SK-N-SH (cell line): ENCODE measurements at regions not wholly inside any gene's neighbourhood (a gene's known extent, or its start where the extent isn't known, plus 50 kb on each side); places are given as distances from the start of the nearest gene placed in this dataset.

Experiments used
- CTCF ChIA-PET: fragments of 300-600, 350-600 bp; formaldehyde crosslinking; extraction: SDS; loops from one replicate; lab custom pipeline; 2021; lab: Yijun Ruan, JAX
- POLR2A ChIA-PET: fragments of 350-600 bp; sonication (Branson Sonifier 250); formaldehyde crosslinking; extraction: SDS; loops from one replicate; lab custom pipeline; 2020; ENCODE audit warnings: antibody characterized with exemption, inconsistent platforms; lab: Yijun Ruan, JAX
- DNase-seq: peaks from one replicate; pipeline ENCODE4 v3.0.0; 2012
- H2AFZ ChIP-seq: fragments of 200-600 bp; sonication (generic); 2 replicates; pipeline ENCODE4 v1.8.1; 2016; ENCODE audit warnings: antibody characterized with exemption, mild to moderate bottlenecking, low read depth
- H3F3A ChIP-seq: fragments of 200-600 bp; sonication (generic); replicated peaks from 2 replicates; pipeline ENCODE3; 2016; ENCODE audit warnings: antibody characterized with exemption, mild to moderate bottlenecking; ENCODE audit not compliant: insufficient read depth
- H3K27ac ChIP-seq, 2 experiments: fragments of 200-500 bp in 1 of 2; fragments of 200-600 bp in 1 of 2; sonication (Bioruptor generic) in 1 of 2; sonication (generic), shearing (Covaris generic) in 1 of 2; 2 replicates each; pipeline versions ENCODE4 v1.5.1 to v1.6.1; 2014 to 2016; ENCODE audit warnings: low read depth in 2 of 2, inconsistent platforms in 1 of 2, low read length in 1 of 2, mild to moderate bottlenecking in 1 of 2, mixed read lengths in 1 of 2
- H3K27me3 ChIP-seq: fragments of 200-600 bp; sonication (generic), shearing (Covaris generic); 2 replicates; pipeline ENCODE4 v1.6.1; 2016; ENCODE audit warnings: mixed run types; ENCODE audit not compliant: insufficient read depth
- H3K36me3 ChIP-seq, 2 experiments: fragments of 200-500 bp in 1 of 2; fragments of 200-600 bp in 1 of 2; sonication (Bioruptor generic) in 1 of 2; sonication (generic) in 1 of 2; replicated peaks in 1 of 2; 2 replicates each; pipeline versions ENCODE3 to v1.5.1; 2014 to 2016; ENCODE audit warnings: low read length in 1 of 2, mild to moderate bottlenecking in 1 of 2; ENCODE audit not compliant: insufficient read depth in 2 of 2, control insufficient read depth in 1 of 2
- H3K4me1 ChIP-seq, 2 experiments: fragments of 200-500 bp in 1 of 2; fragments of 200-600 bp in 1 of 2; sonication (Bioruptor generic) in 1 of 2; sonication (generic), shearing (Covaris generic) in 1 of 2; 2 replicates each; pipeline versions ENCODE4 v1.5.1 to v1.6.1; 2014 to 2016; ENCODE audit warnings: low read depth in 1 of 2, low read length in 1 of 2, mixed run types in 1 of 2; ENCODE audit not compliant: insufficient read depth in 2 of 2, control insufficient read depth in 1 of 2
- H3K4me2 ChIP-seq: fragments of 200-600 bp; sonication (generic), shearing (Covaris generic); 2 replicates; pipeline ENCODE4 v1.6.1; 2017; ENCODE audit warnings: mixed run types
- H3K4me3 ChIP-seq, 2 experiments: fragments of 200-500 bp in 1 of 2; fragments of 200-600 bp in 1 of 2; sonication (Bioruptor generic) in 1 of 2; sonication (generic), shearing (Covaris generic) in 1 of 2; 2 replicates each; pipeline versions ENCODE4 v1.5.1 to v1.8.1; 2014 to 2016; ENCODE audit warnings: low read depth in 2 of 2, inconsistent platforms in 1 of 2, low read length in 1 of 2, mild to moderate bottlenecking in 1 of 2, mixed read lengths in 1 of 2, moderate library complexity in 1 of 2
- H3K79me2 ChIP-seq: fragments of 200-600 bp; sonication (generic); 2 replicates; pipeline ENCODE4 v1.8.1; 2017; ENCODE audit warnings: mild to moderate bottlenecking; ENCODE audit not compliant: insufficient read depth
- H3K9ac ChIP-seq: fragments of 200-600 bp; sonication (generic); 2 replicates; pipeline ENCODE4 v1.6.1; 2017; ENCODE audit warnings: mixed run types
- H3K9me2 ChIP-seq: fragments of 200-600 bp; sonication (generic); 2 replicates; pipeline ENCODE4 v1.6.1; 2017; ENCODE audit warnings: mixed run types
- H3K9me3 ChIP-seq: fragments of 200-600 bp; sonication (generic); 2 replicates; pipeline ENCODE4 v1.6.1; 2017; ENCODE audit warnings: mixed run types, mild to moderate bottlenecking, moderate library complexity
- H4K20me1 ChIP-seq: fragments of 200-600 bp; sonication (generic); 2 replicates; pipeline ENCODE4 v1.6.1; 2017; ENCODE audit warnings: mild to moderate bottlenecking, mixed run types; ENCODE audit not compliant: insufficient read depth
- CHD2 ChIP-seq: fragments of 150-350 bp; IDR thresholded peaks from 2 replicates; pipeline ENCODE4 v1.6.1; 2018; ENCODE audit warnings: low read length; ENCODE audit not compliant: partially characterized antibody
- ELF1 ChIP-seq: IDR thresholded peaks from 2 replicates; pipeline ENCODE4 v1.4.0; 2012
- EP300 ChIP-seq, 2 experiments: IDR thresholded peaks; 2 replicates each; pipeline versions ENCODE4 v1.4.0 to v1.6.1; 2012; ENCODE audit warnings: borderline replicate concordance in 1 of 2, low read depth in 1 of 2, low read length in 1 of 2
- EZH2phosphoT487 ChIP-seq: fragments of 200-600 bp; sonication (generic); IDR thresholded peaks from 2 replicates; pipeline ENCODE4 v1.6.1; 2017; ENCODE audit warnings: low read depth, mixed run types, mild to moderate bottlenecking, antibody characterized with exemption, moderate library complexity, borderline replicate concordance
- FOSL2 ChIP-seq: IDR thresholded peaks from 2 replicates; pipeline ENCODE4 v1.4.0; 2012; ENCODE audit warnings: low read depth, mild to moderate bottlenecking, moderate library complexity, borderline replicate concordance
- FOXM1 ChIP-seq: IDR thresholded peaks from 2 replicates; pipeline ENCODE4 v1.4.0; 2012; ENCODE audit warnings: low read depth, mild to moderate bottlenecking
- GATA2 ChIP-seq: sonication (generic); formaldehyde crosslinking; IDR thresholded peaks from 2 replicates; pipeline ENCODE4 v1.5.0; 2020; ENCODE audit warnings: mild to moderate bottlenecking, missing genetic modification reagents
- JUND ChIP-seq: IDR thresholded peaks from 2 replicates; pipeline ENCODE4 v1.4.0; 2012
- MEF2A ChIP-seq: IDR thresholded peaks from 2 replicates; pipeline ENCODE4 v1.4.0; 2012; ENCODE audit warnings: low read depth, borderline replicate concordance
- NFIC ChIP-seq: IDR thresholded peaks from 2 replicates; pipeline ENCODE4 v1.4.0; 2012; ENCODE audit warnings: borderline replicate concordance
- NRF1 ChIP-seq: IDR thresholded peaks from 2 replicates; pipeline ENCODE4 v1.6.1; 2012; ENCODE audit warnings: low read depth, mild to moderate bottlenecking, low read length
- PBX3 ChIP-seq: IDR thresholded peaks from 2 replicates; pipeline ENCODE4; 2012
- POLR2AphosphoS5 ChIP-seq: IDR thresholded peaks from 2 replicates; pipeline ENCODE4 v1.6.1; 2012; ENCODE audit warnings: low read depth, low read length
- RAD21 ChIP-seq: IDR thresholded peaks from 2 replicates; pipeline ENCODE4 v1.6.1; 2012; ENCODE audit warnings: mild to moderate bottlenecking, low read length
- RCOR1 ChIP-seq: fragments of 150-350 bp; IDR thresholded peaks from 2 replicates; pipeline ENCODE4 v1.6.1; 2017; ENCODE audit warnings: antibody characterized with exemption, low read length
- RXRA ChIP-seq: IDR thresholded peaks from 2 replicates; pipeline ENCODE4 v1.4.0; 2012; ENCODE audit warnings: low read depth, mild to moderate bottlenecking, borderline replicate concordance
- SIN3A ChIP-seq: IDR thresholded peaks from 2 replicates; pipeline ENCODE4 v1.6.1; 2012; ENCODE audit warnings: low read depth, mild to moderate bottlenecking, low read length, moderate library complexity, borderline replicate concordance
- TAF1 ChIP-seq: IDR thresholded peaks from 2 replicates; pipeline ENCODE4 v1.6.1; 2012; ENCODE audit warnings: low read depth, mild to moderate bottlenecking, low read length, moderate library complexity, borderline replicate concordance
- TCF12 ChIP-seq: IDR thresholded peaks from 2 replicates; pipeline ENCODE4 v1.4.0; 2012
- TEAD4 ChIP-seq: IDR thresholded peaks from 2 replicates; pipeline ENCODE4 v1.4.0; 2012; ENCODE audit warnings: mild to moderate bottlenecking, borderline replicate concordance; ENCODE audit not compliant: insufficient read depth
- USF2 ChIP-seq: fragments of 150-350 bp; IDR thresholded peaks from 2 replicates; pipeline ENCODE4 v1.6.1; 2017; ENCODE audit warnings: antibody characterized with exemption, low read length, low read depth, borderline replicate concordance
- YY1 ChIP-seq: IDR thresholded peaks from 2 replicates; pipeline ENCODE4 v1.4.0; 2012; ENCODE audit warnings: low read depth, mild to moderate bottlenecking
- WGBS: methylation state at CpG from one replicate; pipeline ENCODE4 v1.1.6; 2017; ENCODE audit warnings: low lambda C conversion rate; 5-methylcytosine and 5-hydroxymethylcytosine counted together

- TF ChIP-seq USF2: no peak
- TF ChIP-seq ELF1: no peak
Observed at GRCh38 chr20:22390543-22390903, 193.8 kb downstream of the FOXA2 start (continued).

GRCh38 chr20:22389836-22390542 is 194.4 kb downstream of the FOXA2 start:
- DNase-seq: no peak
- CTCF ChIA-PET: no interaction called here

GRCh38 chr20:22387452-22387851 is 196.9 kb downstream of the FOXA2 start:
- Histone ChIP-seq H3K27me3 (no peaks in the 10 kb centered on the region; the same call in 1 of the 2 replicates), H3K9ac (no peak overlapping the region), H3K4me3 (no peak overlapping the region), H3K27ac (no peak overlapping the region), H3K4me2 (no peak overlapping the region), H2AFZ (no peak overlapping the region), H3K9me2 (no peaks in the 10 kb centered on the region), H4K20me1 (no peaks in the 10 kb centered on the region), H3K4me1 (no peaks in the 10 kb centered on the region), H3K36me3 (no peaks in the 10 kb centered on the region), H3K9me3 (no peaks in the 10 kb centered on the region), H3K79me2 (no peaks in the 10 kb centered on the region), H3F3A (no peaks in the 10 kb centered on the region)
- 55% methylated on average over 1 of the region's 1 CpG for WGBS
- no peak for DNase-seq
- ChIA-PET POLR2A (no interaction called here), CTCF (no interaction called here)
- TF ChIP-seq CHD2 (no peak), GATA2 (CRISPR knock-in tag) (no peak), NRF1 (no peak), JUND (no peak), MEF2A (no peak), SIN3A (no peak), RXRA (no peak), POLR2AphosphoS5 (no peak), NFIC (no peak), FOXM1 (no peak), TEAD4 (no peak), RCOR1 (no peak), YY1 (no peak), EZH2phosphoT487 (no peak)

More at GRCh38 chr20:22389836-22390542, 194.4 kb downstream of the FOXA2 start:
- Histone ChIP-seq H3K4me2 (no peak overlapping the region; the same call in 1 of the 2 replicates), H3K27ac (no peak overlapping the region), H3K9me2 (no peaks in the 10 kb centered on the region), H3K9ac (no peak overlapping the region), H3K4me3 (no peak overlapping the region), H3F3A (no peaks in the 10 kb centered on the region), H3K79me2 (no peaks in the 10 kb centered on the region), H3K36me3 (no peaks in the 10 kb centered on the region), H3K4me1 (no peaks in the 10 kb centered on the region), H3K9me3 (no peaks in the 10 kb centered on the region), H4K20me1 (no peaks in the 10 kb centered on the region), H2AFZ (no peak overlapping the region), H3K27me3 (peaks cover 21% of the 10 kb centered on the region; the same call in 1 of the 2 replicates)
- POLR2A ChIA-PET: no interaction called here
- TF ChIP-seq JUND: peak; percentile 57
- peak; percentile 45; the same call in 1 of the 2 replicates for TF ChIP-seq TCF12
- TF ChIP-seq PBX3: peak; percentile 35; the same call in 1 of the 2 replicates
- TF ChIP-seq NFIC: peak; percentile 28; the same call in 1 of the 2 replicates
- no peak for TF ChIP-seq ELF1
- TF ChIP-seq TAF1: no peak
- 0 out of 4 replicates have a peak, but pooled peaks of 1 of the 2 experiments have one; percentile 51 for TF ChIP-seq EP300 (IDR thresholded peaks at IDR 0.05; ENCODE audit: borderline replicate concordance in 1 of 2, low read depth in 1 of 2, low read length in 1 of 2)
- TF ChIP-seq FOSL2: peak; percentile 68; the same call in 1 of the 2 replicates
- no peak for TF ChIP-seq RAD21
- WGBS: 5% methylated on average over 6 of the region's 8 CpGs
